GM19463 (cell line): ENCODE measurements at regions not wholly inside any gene's neighbourhood (a gene's known extent, or its start where the extent isn't known, plus 50 kb on each side); places are given as distances from the start of the nearest gene placed in this dataset.
"Not testable (repeated sequence)": the region's sequence is repeated elsewhere in the genome, so short reads cannot be mapped to it uniquely, and the experiment has no call there.

Experiments
- ATAC-seq: cut with Tn5 transposase; IDR thresholded peaks from one replicate; pipeline ENCODE4 v1.9.1; 2021; ENCODE audit warnings: mild to moderate bottlenecking, moderate library complexity; ENCODE audit not compliant: unreplicated experiment

GRCh38 chr1:94675373-94675772, 133.8 kb upstream of the F3 start:
- no peak for ATAC-seq

- no peak for ATAC-seq
Measured at GRCh38 chr1:94674876-94675275, 133.3 kb upstream of the F3 start.

- no peak for ATAC-seq
Measured at GRCh38 chr1:94672934-94673333, 131.4 kb upstream of the F3 start.

- no peak for ATAC-seq
Measured at GRCh38 chr1:94672001-94672400, 130.4 kb upstream of the F3 start.

GRCh38 chr1:94670273-94670672, 128.7 kb upstream of the F3 start:
- ATAC-seq: no peak

- ATAC-seq: no peak
Measured at GRCh38 chr1:94669198-94669597, 127.6 kb upstream of the F3 start.

- no peak for ATAC-seq
Measured at GRCh38 chr1:94668528-94668927, 127.0 kb upstream of the F3 start.

GRCh38 chr1:94667818-94668217, 126.3 kb upstream of the F3 start:
- no peak for ATAC-seq

- no peak for ATAC-seq
Measured at GRCh38 chr1:94666797-94667196, 125.2 kb upstream of the F3 start.

- ATAC-seq: no peak
Measured at GRCh38 chr1:94661431-94661932, 119.9 kb upstream of the F3 start.

- no peak for ATAC-seq
Measured at GRCh38 chr1:94660994-94661393, 119.4 kb upstream of the F3 start.

GRCh38 chr1:94660258-94660657, 118.7 kb upstream of the F3 start:
- no peak for ATAC-seq

GRCh38 chr1:94659202-94659601, 117.6 kb upstream of the F3 start:
- not testable (repeated sequence) for ATAC-seq

GRCh38 chr1:94658221-94658620, 116.7 kb upstream of the F3 start:
- ATAC-seq: no peak

GRCh38 chr1:94657776-94658175, 116.2 kb upstream of the F3 start:
- not testable (repeated sequence) for ATAC-seq

- ATAC-seq: no peak
Measured at GRCh38 chr1:94656967-94657366, 115.4 kb upstream of the F3 start.

- ATAC-seq: no peak
Measured at GRCh38 chr1:94654919-94655318, 113.4 kb upstream of the F3 start.

GRCh38 chr1:94654459-94654858, 112.9 kb upstream of the F3 start:
- no peak for ATAC-seq

GRCh38 chr1:94654031-94654430, 112.5 kb upstream of the F3 start:
- no peak for ATAC-seq

- ATAC-seq: no peak
Measured at GRCh38 chr1:94653454-94653853, 111.9 kb upstream of the F3 start.

- ATAC-seq: no peak
Measured at GRCh38 chr1:94651076-94651475, 109.5 kb upstream of the F3 start.

- no peak for ATAC-seq
Measured at GRCh38 chr1:94650301-94650700, 108.7 kb upstream of the F3 start.

- ATAC-seq: no peak
Measured at GRCh38 chr1:94648225-94649007, 106.9 kb upstream of the F3 start.
